ENCODE measurements at regions not wholly inside any gene's neighbourhood (a gene's known extent, or its start where the extent isn't known, plus 50 kb on each side); places are given as distances from the start of the nearest gene placed in this dataset.

DNA sequence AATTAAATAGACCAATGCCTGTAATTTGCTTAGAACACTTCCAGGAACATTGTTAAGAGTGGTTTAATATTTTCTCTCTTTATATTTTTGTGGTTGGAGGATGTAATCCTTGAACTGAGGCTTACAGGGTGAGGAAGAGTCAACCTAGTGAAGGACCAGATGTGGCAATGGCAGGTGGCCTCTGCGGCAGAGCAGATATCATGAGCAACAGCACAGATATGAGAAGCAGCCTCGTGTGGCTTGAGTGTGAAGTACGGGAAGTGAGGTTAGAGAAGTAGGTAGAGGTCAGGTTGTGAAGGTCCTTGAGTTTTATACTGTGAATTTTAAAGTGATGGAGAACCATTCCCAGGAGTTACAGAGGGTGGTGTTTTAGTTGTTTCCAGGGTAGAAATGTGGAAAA lies 417.6 kb upstream of the SUCLG2 start:
- no peak for DNase-seq
- CTCF ChIA-PET, result no interaction called here
- Mint-ChIP-seq H3K36me3 (ENCODE audit: low read depth) (peaks cover 3% of the 10 kb centered on the region), H3K4me3 (no peak overlapping the region), H3K9me3 (peaks cover 16% of the 10 kb centered on the region), H3K27me3 (no peaks in the 10 kb centered on the region), H3K27ac (no peak overlapping the region), H3K4me1 (no peaks in the 10 kb centered on the region)
- POLR2A ChIA-PET, result no interaction called here

- H3K36me3 Mint-ChIP-seq (ENCODE audit: low read depth), result peaks cover 3% of the 10 kb centered on the region
- no peaks in the 10 kb centered on the region for H3K4me1 Mint-ChIP-seq
- ChIA-PET POLR2A (no interaction called here), CTCF (no interaction called here)
- no peak overlapping the region for H3K27ac Mint-ChIP-seq
- no peak overlapping the region for H3K4me3 Mint-ChIP-seq
- no peaks in the 10 kb centered on the region for H3K27me3 Mint-ChIP-seq
- no peak for DNase-seq
- H3K9me3 Mint-ChIP-seq, result peaks cover 14% of the 10 kb centered on the region
Measured at GRCh38 chr3:68070186-68070585, 415.8 kb upstream of the SUCLG2 start.

GRCh38 chr3:68067314-68067713 lies 412.9 kb upstream of the SUCLG2 start:
- H3K27me3 Mint-ChIP-seq, result no peaks in the 10 kb centered on the region
- DNase-seq, result no peak
- no peak overlapping the region for H3K4me3 Mint-ChIP-seq
- no peak overlapping the region for H3K27ac Mint-ChIP-seq
- POLR2A ChIA-PET, result no interaction called here
- H3K9me3 Mint-ChIP-seq, result peaks cover 9% of the 10 kb centered on the region
- peaks cover 3% of the 10 kb centered on the region for H3K36me3 Mint-ChIP-seq (ENCODE audit: low read depth)
- no peaks in the 10 kb centered on the region for H3K4me1 Mint-ChIP-seq
- CTCF ChIA-PET, result no interaction called here

GRCh38 chr3:68062926-68063325 lies 408.5 kb upstream of the SUCLG2 start:
- Mint-ChIP-seq H3K27ac (no peak overlapping the region), H3K4me3 (no peak overlapping the region), H3K27me3 (no peaks in the 10 kb centered on the region), H3K9me3 (no peaks in the 10 kb centered on the region), H3K4me1 (peaks cover 5% of the 10 kb centered on the region), H3K36me3 (ENCODE audit: low read depth) (peaks cover 4% of the 10 kb centered on the region)
- DNase-seq, result no peak
- ChIA-PET POLR2A (no interaction called here), CTCF (no interaction called here)

- no peak overlapping the region for H3K4me3 Mint-ChIP-seq
- no peaks in the 10 kb centered on the region for H3K27me3 Mint-ChIP-seq
- ChIA-PET CTCF (interaction anchor here (1.0 kb wide), 1 partner anchor 1090 kb away, joined by 3 read pairs; no protein-coding TSS in a partner anchor), POLR2A (no interaction called here)
- DNase-seq, result no peak
- H3K27ac Mint-ChIP-seq, result no peak overlapping the region
- H3K4me1 Mint-ChIP-seq, result peaks cover 19% of the 10 kb centered on the region
- peaks cover 4% of the 10 kb centered on the region for H3K36me3 Mint-ChIP-seq (ENCODE audit: low read depth)
- H3K9me3 Mint-ChIP-seq, result peaks cover 3% of the 10 kb centered on the region
Measured at GRCh38 chr3:68060910-68061309, 406.5 kb upstream of the SUCLG2 start.

DNA sequence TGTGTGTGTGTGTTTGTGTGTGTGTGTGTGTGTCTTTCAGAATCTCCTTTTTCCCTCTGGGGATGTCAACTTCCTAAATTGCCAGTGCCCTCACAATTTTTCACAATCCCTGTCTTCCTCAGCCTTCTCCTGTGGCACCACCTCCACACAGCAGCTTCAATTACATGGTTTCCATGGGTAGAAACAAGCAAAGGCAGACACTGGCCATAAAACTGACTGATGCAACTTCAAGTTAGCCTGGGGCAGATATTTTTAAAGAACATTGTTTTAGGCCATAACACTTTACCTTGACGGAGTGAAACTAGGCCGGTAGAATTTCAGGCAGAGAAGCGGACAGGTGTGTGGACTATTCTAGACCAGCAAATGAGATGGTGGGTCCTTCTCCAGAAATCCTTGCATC lies 405.8 kb upstream of the SUCLG2 start:
- no peak overlapping the region for H3K27ac Mint-ChIP-seq
- ChIA-PET POLR2A (no interaction called here), CTCF (interaction anchor here (1.0 kb wide), 1 partner anchor 1089 kb away, joined by 3 read pairs; no protein-coding TSS in a partner anchor)
- no peak for DNase-seq
- no peak overlapping the region for H3K4me3 Mint-ChIP-seq
- peaks cover 5% of the 10 kb centered on the region for H3K9me3 Mint-ChIP-seq
- peaks cover 4% of the 10 kb centered on the region for H3K36me3 Mint-ChIP-seq (ENCODE audit: low read depth)
- H3K27me3 Mint-ChIP-seq, result no peaks in the 10 kb centered on the region
- peaks cover 19% of the 10 kb centered on the region for H3K4me1 Mint-ChIP-seq

DNA sequence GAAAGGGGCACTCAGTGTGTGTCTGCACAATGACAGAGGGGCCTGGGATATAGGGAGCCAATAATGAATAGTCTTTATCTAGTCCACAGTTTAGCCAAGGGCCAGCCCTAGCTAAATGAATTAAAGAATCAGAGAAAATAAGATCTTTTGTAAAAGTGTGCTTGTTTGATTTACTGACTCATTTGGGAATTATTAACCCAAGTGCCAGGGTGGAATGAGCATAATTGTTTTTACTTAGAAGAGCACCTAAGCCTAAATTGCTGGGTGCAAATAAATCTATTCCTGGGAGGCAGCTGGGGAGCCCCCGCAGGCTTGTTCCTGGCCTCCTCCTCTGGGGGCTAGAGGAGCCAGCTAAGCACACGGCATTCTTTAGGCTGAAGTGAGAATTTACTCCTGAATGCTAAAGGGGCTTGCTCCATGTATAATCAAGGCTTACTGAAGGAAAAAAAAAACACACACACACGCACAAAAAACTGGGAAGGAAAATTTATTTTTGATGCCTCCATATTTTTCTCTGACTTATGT lies 405.3 kb upstream of the SUCLG2 start:
- no peak overlapping the region for H3K27ac Mint-ChIP-seq
- ChIA-PET POLR2A (no interaction called here), CTCF (no interaction called here)
- H3K36me3 Mint-ChIP-seq (ENCODE audit: low read depth), result peaks cover 4% of the 10 kb centered on the region
- no peak overlapping the region for H3K4me3 Mint-ChIP-seq
- no peaks in the 10 kb centered on the region for H3K27me3 Mint-ChIP-seq
- H3K4me1 Mint-ChIP-seq, result peaks cover 19% of the 10 kb centered on the region
- H3K9me3 Mint-ChIP-seq, result peaks cover 5% of the 10 kb centered on the region
- DNase-seq, result no peak

DNA sequence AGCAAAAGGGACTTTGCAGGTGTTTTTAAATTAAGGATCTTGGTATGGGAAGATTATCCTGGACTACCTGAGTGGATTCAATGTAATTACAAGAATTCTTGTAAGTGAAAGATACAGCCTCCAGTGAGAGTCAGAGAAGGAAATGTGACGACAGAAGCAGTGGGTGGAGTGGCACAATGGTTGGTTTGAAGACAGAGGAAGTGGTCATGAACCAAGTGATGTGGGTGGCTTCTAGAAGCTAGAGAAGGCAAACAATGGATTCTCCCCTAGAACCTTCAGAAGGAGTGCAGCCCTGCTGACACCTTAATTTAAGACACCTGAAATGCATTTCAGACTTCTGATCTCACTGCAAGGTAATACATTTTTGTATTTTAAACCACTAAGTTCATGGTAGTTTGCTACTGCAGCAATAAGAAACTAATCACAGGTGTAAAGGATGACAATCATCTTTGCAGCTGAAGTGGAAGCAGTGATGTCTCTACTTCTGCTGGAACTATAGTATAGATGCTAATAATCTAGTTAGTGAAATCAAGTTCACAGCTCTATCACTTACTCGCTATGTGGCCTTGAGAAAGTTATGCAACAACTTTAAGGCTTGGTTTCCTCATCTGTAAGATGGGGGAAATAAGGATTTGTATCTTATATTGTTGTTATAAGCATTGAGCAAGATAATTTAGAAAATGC lies 403.4 kb upstream of the SUCLG2 start:
- H3K4me3 Mint-ChIP-seq, result peak overlapping the region; percentile 63
- peaks cover 4% of the 10 kb centered on the region for H3K36me3 Mint-ChIP-seq (ENCODE audit: low read depth)
- ChIA-PET POLR2A (interaction anchor here (1.0 to 1.9 kb wide), 3 partner anchors 11 to 403 kb away, joined by 3 to 5 read pairs (median 4); partner anchors contain the start of gene SUCLG2), CTCF (no interaction called here)
- H3K4me1 Mint-ChIP-seq, result peaks cover 19% of the 10 kb centered on the region
- DNase-seq, result peak; percentile 73
- H3K27me3 Mint-ChIP-seq, result no peaks in the 10 kb centered on the region
- peaks cover 5% of the 10 kb centered on the region for H3K9me3 Mint-ChIP-seq
- H3K27ac Mint-ChIP-seq, result peak overlapping the region; percentile 81

DNA sequence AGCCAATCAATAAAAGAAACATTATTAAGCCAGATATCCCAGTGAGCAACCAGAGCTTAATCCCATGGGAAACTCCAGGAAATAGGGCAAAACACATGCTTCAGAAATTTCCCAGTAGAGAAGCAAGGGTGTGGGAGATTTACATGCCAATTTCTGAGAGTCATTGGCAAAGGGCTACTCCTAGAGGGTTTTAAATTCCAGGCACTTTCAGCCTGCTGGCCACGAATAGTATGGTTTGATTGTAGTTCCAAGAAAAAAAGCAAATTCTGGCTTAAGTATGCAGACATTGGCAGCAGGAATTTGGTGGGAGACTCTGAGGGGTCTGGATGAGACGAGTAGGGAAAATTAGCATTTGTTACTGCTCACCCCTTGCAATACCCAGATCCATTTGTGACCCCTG lies 402.1 kb upstream of the SUCLG2 start:
- no peaks in the 10 kb centered on the region for H3K27me3 Mint-ChIP-seq
- peaks cover 5% of the 10 kb centered on the region for H3K9me3 Mint-ChIP-seq
- H3K36me3 Mint-ChIP-seq (ENCODE audit: low read depth), result peaks cover 4% of the 10 kb centered on the region
- no peak overlapping the region for H3K4me3 Mint-ChIP-seq
- ChIA-PET POLR2A (interaction anchor here (1.1 kb wide), 1 partner anchor 10 kb away, joined by 3 read pairs; no protein-coding TSS in a partner anchor), CTCF (no interaction called here)
- no peak overlapping the region for H3K27ac Mint-ChIP-seq
- H3K4me1 Mint-ChIP-seq, result peaks cover 19% of the 10 kb centered on the region
- DNase-seq, result no peak

DNA sequence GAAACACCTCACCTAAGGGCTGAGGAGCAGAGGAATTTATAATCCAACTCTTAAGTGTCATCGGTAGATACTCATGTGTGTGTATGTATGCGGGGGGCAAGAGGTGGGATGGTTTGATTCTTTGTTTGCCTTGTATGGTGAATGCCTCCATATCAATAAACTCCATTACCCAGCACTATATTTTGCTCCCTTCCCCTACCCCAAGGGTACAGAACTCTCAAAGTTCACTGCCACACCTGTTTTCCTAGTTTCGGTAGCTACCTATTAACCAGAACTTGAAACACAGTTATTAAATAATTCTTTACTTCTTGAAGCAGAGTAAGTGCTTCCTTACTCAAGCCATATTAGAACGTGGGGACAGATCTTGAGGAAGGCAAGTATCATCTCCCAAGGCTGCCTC lies 400.8 kb upstream of the SUCLG2 start:
- POLR2A ChIA-PET, result no interaction called here
- Mint-ChIP-seq H3K4me1 (peaks cover 19% of the 10 kb centered on the region), H3K27ac (no peak overlapping the region), H3K4me3 (no peak overlapping the region), H3K36me3 (ENCODE audit: low read depth) (peaks cover 2% of the 10 kb centered on the region), H3K9me3 (peaks cover 5% of the 10 kb centered on the region), H3K27me3 (no peaks in the 10 kb centered on the region)
- DNase-seq, result no peak
- CTCF ChIA-PET, result no interaction called here

DNA sequence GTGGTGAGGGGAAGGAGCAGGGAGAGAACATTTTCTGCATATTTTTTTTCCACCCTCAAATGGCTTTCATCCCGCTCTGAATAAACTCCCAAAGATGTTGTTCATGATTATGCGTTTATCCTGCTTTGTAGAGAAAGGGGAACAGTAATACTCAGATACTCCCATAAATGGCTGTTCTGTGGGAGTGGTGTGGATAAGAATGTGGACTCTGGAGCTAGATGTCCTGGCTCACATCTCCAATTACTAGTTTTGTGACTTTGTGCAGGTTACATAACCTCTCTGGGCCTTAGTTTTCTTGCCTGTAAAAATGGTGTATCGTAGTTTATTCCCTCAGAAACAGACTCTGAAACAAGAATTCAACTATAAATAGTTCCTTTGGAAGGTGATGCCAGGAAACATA lies 395.4 kb upstream of the SUCLG2 start:
- ChIA-PET CTCF (no interaction called here), POLR2A (no interaction called here)
- no peak for DNase-seq
- H3K4me3 Mint-ChIP-seq, result no peak overlapping the region
- H3K27ac Mint-ChIP-seq, result no peak overlapping the region
- H3K36me3 Mint-ChIP-seq (ENCODE audit: low read depth), result no peaks in the 10 kb centered on the region
- no peaks in the 10 kb centered on the region for H3K27me3 Mint-ChIP-seq
- no peaks in the 10 kb centered on the region for H3K4me1 Mint-ChIP-seq
- no peaks in the 10 kb centered on the region for H3K9me3 Mint-ChIP-seq

DNA sequence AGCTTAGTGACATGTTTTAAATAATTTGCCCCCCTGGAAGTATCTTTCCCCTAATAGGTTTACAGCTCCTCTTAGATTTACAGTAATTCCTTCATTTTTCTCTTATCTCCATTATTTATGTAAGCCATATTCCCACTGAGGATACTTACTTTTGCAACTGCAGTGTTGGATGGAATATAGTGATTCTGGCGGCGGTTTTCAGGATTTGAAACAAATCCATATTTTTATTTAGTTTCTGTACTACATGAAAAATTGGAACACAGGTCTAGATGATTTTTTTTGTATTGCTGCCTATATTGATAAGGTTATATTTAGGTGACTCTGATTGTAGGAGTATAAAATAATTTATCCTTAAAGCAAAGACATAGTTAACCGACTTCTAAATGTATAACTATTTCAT lies 391.6 kb upstream of the SUCLG2 start:
- Mint-ChIP-seq H3K36me3 (ENCODE audit: low read depth) (no peaks in the 10 kb centered on the region), H3K27me3 (peaks cover 2% of the 10 kb centered on the region), H3K27ac (no peak overlapping the region), H3K4me3 (no peak overlapping the region), H3K4me1 (no peaks in the 10 kb centered on the region), H3K9me3 (no peaks in the 10 kb centered on the region)
- no peak for DNase-seq
- CTCF ChIA-PET, result interaction anchor here (1.1 kb wide), 1 partner anchor 8 kb away, joined by 3 read pairs; no protein-coding TSS in a partner anchor
- POLR2A ChIA-PET, result no interaction called here

DNA sequence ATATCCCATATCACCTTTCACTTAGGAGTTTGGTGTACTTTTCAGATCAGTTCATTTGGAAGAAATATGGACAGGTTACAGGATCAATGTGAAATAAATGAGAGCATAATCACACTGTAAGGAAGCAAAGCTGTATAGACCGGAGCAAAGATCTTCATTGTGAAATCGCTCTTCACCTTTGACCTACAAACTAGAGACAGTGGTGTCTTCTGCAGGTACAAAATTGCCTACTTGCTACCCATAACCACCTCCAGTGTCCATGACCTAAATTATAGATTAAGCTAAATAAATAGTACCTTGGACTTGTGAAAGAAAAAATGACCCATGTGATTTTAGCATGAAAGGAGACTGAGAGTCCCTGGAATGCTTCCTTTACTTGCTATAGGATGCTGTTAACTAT lies 379.5 kb upstream of the SUCLG2 start:
- no peak for DNase-seq
- Mint-ChIP-seq H3K4me3 (no peak overlapping the region), H3K27ac (no peak overlapping the region), H3K9me3 (no peaks in the 10 kb centered on the region), H3K4me1 (no peaks in the 10 kb centered on the region), H3K27me3 (no peaks in the 10 kb centered on the region), H3K36me3 (ENCODE audit: low read depth) (no peaks in the 10 kb centered on the region)
- ChIA-PET POLR2A (no interaction called here), CTCF (no interaction called here)

DNA sequence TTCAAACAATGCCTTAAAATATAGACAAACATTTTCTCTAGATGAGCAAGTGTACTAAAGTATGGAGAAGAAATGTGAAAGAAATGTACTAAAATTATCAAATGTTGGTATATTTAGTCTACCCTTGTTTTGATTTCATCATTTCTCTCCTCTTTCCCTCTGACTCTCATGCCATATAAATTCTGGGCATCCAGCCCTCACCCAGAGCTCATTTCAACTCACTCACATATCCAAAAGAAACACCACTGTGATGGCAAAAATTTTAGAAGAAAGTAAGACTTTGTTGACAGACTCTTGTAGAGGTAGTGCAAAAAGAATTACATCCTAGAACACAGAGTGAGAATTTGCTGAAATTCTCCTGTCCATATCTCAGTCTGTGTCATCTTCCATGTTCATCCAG lies 377.8 kb upstream of the SUCLG2 start:
- no peak overlapping the region for H3K4me3 Mint-ChIP-seq
- ChIA-PET POLR2A (no interaction called here), CTCF (no interaction called here)
- H3K27me3 Mint-ChIP-seq, result no peaks in the 10 kb centered on the region
- no peak overlapping the region for H3K27ac Mint-ChIP-seq
- H3K4me1 Mint-ChIP-seq, result no peaks in the 10 kb centered on the region
- no peaks in the 10 kb centered on the region for H3K36me3 Mint-ChIP-seq (ENCODE audit: low read depth)
- no peak for DNase-seq
- H3K9me3 Mint-ChIP-seq, result no peaks in the 10 kb centered on the region

All from activated CD4-positive, alpha-beta memory T cell treated with anti-CD3 and anti-CD28 coated beads, Interleukin-2, amount 10 ng/mL, durations not matched to agents 7 days and 5 days (primary cell).